SK-N-SH treated with all-trans-retinoic acid at 6 μM for 48 hours (cell line): ENCODE measurements at regions not wholly inside any gene's neighbourhood (a gene's known extent, or its start where the extent isn't known, plus 50 kb on each side); places are given as distances from the start of the nearest gene placed in this dataset.

ENCODE experiments used
- ATAC-seq: fragments of 200-7000 bp; cut with Tn5 transposase; 3 replicates; pipeline ENCODE4 v1.9.1; 2020; ENCODE audit warnings: mild to moderate bottlenecking, moderate library complexity
- ARNTL ChIP-seq: fragments of 450-650 bp; formaldehyde crosslinking; IDR thresholded peaks from 2 replicates; pipeline ENCODE4 v1.5.0; 2020; ENCODE audit warnings: low read depth, mild to moderate bottlenecking, moderate library complexity, borderline replicate concordance
- BACH2 ChIP-seq: fragments of 250-450 bp; sonication (Bioruptor Pico); IDR thresholded peaks from 2 replicates; pipeline ENCODE4 v1.9.0; 2021; ENCODE audit warnings: mild to moderate bottlenecking, borderline replicate concordance
- CREB5 ChIP-seq: fragments of 250-450 bp; sonication (Bioruptor Pico); IDR thresholded peaks from 2 replicates; pipeline ENCODE4 v1.5.1; 2020; ENCODE audit warnings: low read depth, mild to moderate bottlenecking, moderate library complexity
- CSDC2 ChIP-seq: fragments of 250-450 bp; sonication (Bioruptor Pico); IDR thresholded peaks from 2 replicates; pipeline ENCODE4 v1.5.0; 2020; ENCODE audit warnings: mild to moderate bottlenecking, moderate library complexity
- CSRNP3 ChIP-seq: fragments of 250-450 bp; sonication (Bioruptor Pico); IDR thresholded peaks from 2 replicates; pipeline ENCODE4 v1.5.1; 2021; ENCODE audit warnings: mild to moderate bottlenecking, moderate library complexity
- GLIS3 ChIP-seq: fragments of 250-450 bp; sonication (Bioruptor Pico); IDR thresholded peaks from 2 replicates; pipeline ENCODE4 v1.5.0; 2020; ENCODE audit warnings: mild to moderate bottlenecking, moderate library complexity
- OSR1 ChIP-seq: fragments of 250-450 bp; sonication (Bioruptor Pico); IDR thresholded peaks from 2 replicates; pipeline ENCODE4 v1.8.0; 2022; ENCODE audit warnings: moderate library complexity, mild to moderate bottlenecking, inconsistent platforms
- PPARA ChIP-seq: fragments of 250-450 bp; sonication (Bioruptor Pico); IDR thresholded peaks from 2 replicates; pipeline ENCODE4 v1.5.0; 2020; ENCODE audit warnings: mild to moderate bottlenecking, borderline replicate concordance
- RARB ChIP-seq: fragments of 250-450 bp; sonication (Bioruptor Pico); IDR thresholded peaks from 2 replicates; pipeline ENCODE4 v1.8.0; 2021; ENCODE audit warnings: mild to moderate bottlenecking, moderate library complexity
- SNAI2 ChIP-seq: fragments of 250-450 bp; sonication (Bioruptor Pico); IDR thresholded peaks from 2 replicates; pipeline ENCODE4 v1.5.0; 2020; ENCODE audit warnings: mild to moderate bottlenecking, moderate library complexity
- TCF4 ChIP-seq: fragments of 250-450 bp; sonication (Bioruptor Pico); IDR thresholded peaks from 2 replicates; pipeline ENCODE4 v1.8.0; 2021; ENCODE audit warnings: mild to moderate bottlenecking, moderate library complexity, borderline replicate concordance
- TOX ChIP-seq: fragments of 250-450 bp; sonication (Bioruptor Pico); IDR thresholded peaks from 2 replicates; pipeline ENCODE4 v1.8.0; 2021; ENCODE audit warnings: mild to moderate bottlenecking, moderate library complexity, borderline replicate concordance
- TSHZ2 ChIP-seq: fragments of 250-450 bp; sonication (Bioruptor Pico); IDR thresholded peaks from 2 replicates; pipeline ENCODE4 v1.5.0; 2020; ENCODE audit warnings: mild to moderate bottlenecking, moderate library complexity
- ZC3H10 ChIP-seq: fragments of 250-450 bp; sonication (Bioruptor Pico); IDR thresholded peaks from 2 replicates; pipeline ENCODE4 v1.5.1; 2021; ENCODE audit warnings: mild to moderate bottlenecking, moderate library complexity
- ZFP3 ChIP-seq: fragments of 250-450 bp; sonication (Bioruptor Pico); IDR thresholded peaks from 2 replicates; pipeline ENCODE4 v1.5.0; 2020; ENCODE audit warnings: mild to moderate bottlenecking, moderate library complexity
- ZFP30 ChIP-seq: fragments of 450-650 bp; formaldehyde crosslinking; IDR thresholded peaks from 2 replicates; pipeline ENCODE4 v1.5.0; 2022; ENCODE audit warnings: mild to moderate bottlenecking, moderate library complexity
- ZNF70 ChIP-seq: fragments of 450-650 bp; formaldehyde crosslinking; IDR thresholded peaks from 2 replicates; pipeline ENCODE4 v1.5.0; 2020; ENCODE audit warnings: mild to moderate bottlenecking, moderate library complexity
- ZNF8 ChIP-seq: fragments of 450-650 bp; formaldehyde crosslinking; IDR thresholded peaks from 2 replicates; pipeline ENCODE4 v1.5.0; 2020; ENCODE audit warnings: mild to moderate bottlenecking, moderate library complexity
- TF ChIP-seq, protein P1 (sequence below): fragments of 250-450 bp; sonication (Bioruptor Pico); IDR thresholded peaks from 2 replicates; pipeline ENCODE4 v1.8.0; 2021; ENCODE audit warnings: low read depth, mild to moderate bottlenecking, moderate library complexity, borderline replicate concordance
- TF ChIP-seq, protein P2 (sequence below): fragments of 250-450 bp; sonication (Bioruptor Pico); IDR thresholded peaks from 2 replicates; pipeline ENCODE4 v1.8.0; 2020; ENCODE audit warnings: mild to moderate bottlenecking, moderate library complexity, borderline replicate concordance

DNA sequence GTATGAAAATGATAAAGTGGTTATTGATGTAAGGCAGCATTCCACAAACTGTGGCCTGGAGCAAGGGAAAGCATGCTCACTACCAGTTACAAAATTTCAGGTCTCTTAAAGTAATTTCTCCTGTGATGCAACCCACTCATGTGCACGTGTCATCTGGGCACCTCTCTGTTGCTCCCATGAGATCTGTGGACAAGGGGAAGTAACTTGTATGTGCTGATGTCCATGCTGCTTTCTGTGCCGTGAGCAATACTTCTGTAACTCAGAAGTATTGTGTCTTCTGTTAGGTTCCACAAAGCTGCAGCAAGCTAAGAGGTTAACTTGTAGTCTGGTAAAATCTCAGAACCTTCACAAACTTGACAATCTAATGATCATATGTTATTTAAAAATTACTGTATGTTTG, 930.0 kb upstream of the SLITRK6 start (continued):
- no peak for TF ChIP-seq RARB (CRISPR knock-in tag)
- no peak for TF ChIP-seq BACH2 (CRISPR knock-in tag)
- TF ChIP-seq GLIS3: no peak

- TF ChIP-seq OSR1 (CRISPR knock-in tag): no peak
- no peak for TF ChIP-seq CSDC2 (CRISPR knock-in tag)
- no peak for ATAC-seq
Observed at GRCh38 chr13:86731987-86732386, 932.8 kb upstream of the SLITRK6 start.

DNA sequence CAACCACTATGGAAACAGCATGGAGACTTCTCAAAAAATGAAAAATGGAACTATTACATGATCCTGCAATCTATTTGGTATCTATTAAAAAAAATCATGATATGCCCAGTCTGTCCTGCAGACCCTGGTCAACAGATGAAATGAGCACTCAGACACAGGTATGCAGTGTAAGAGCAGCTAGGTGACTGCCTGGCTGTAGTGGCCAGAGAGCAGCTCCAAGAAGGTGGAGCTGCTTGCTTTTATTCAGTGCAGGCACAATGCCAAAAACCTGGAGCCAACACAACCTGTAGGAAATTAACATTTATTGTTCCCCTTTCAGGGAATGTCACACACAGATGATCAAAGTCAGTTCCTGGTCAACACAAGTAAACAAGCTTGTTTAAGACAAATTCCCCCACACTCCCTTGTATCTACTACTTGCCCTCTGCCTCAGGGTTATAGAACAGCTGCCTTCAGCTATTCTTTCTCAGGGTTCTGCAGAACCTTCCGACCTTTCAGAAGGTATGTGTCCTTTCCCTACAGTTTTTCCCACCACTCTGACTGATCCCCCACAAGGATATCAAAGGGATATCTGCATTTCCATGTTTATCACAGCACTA, 933.7 kb upstream of the SLITRK5 start:
- ATAC-seq: no peak
- TF ChIP-seq ZFP30: no peak
- no peak for TF ChIP-seq GLIS3
- TF ChIP-seq ARNTL: no peak
- no peak for TF ChIP-seq CREB5
- TF ChIP-seq OSR1 (CRISPR knock-in tag): no peak
- TF ChIP-seq TCF4: no peak
- no peak for TF ChIP-seq PPARA (CRISPR knock-in tag)
- TF ChIP-seq CSRNP3 (CRISPR knock-in tag): no peak
- TF ChIP-seq SNAI2: no peak
- no peak for TF ChIP-seq BACH2 (CRISPR knock-in tag)
- TF ChIP-seq TSHZ2 (CRISPR knock-in tag): no peak
- TF ChIP-seq ZC3H10 (CRISPR knock-in tag): no peak
- TF ChIP-seq ZNF8: no peak
- TF ChIP-seq CSDC2 (CRISPR knock-in tag): no peak
- TF ChIP-seq, protein P1, sequence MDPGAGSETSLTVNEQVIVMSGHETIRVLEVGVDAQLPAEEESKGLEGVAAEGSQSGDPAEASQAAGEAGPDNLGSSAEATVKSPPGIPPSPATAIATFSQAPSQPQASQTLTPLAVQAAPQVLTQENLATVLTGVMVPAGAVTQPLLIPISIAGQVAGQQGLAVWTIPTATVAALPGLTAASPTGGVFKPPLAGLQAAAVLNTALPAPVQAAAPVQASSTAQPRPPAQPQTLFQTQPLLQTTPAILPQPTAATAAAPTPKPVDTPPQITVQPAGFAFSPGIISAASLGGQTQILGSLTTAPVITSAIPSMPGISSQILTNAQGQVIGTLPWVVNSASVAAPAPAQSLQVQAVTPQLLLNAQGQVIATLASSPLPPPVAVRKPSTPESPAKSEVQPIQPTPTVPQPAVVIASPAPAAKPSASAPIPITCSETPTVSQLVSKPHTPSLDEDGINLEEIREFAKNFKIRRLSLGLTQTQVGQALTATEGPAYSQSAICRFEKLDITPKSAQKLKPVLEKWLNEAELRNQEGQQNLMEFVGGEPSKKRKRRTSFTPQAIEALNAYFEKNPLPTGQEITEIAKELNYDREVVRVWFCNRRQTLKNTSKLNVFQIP: no peak
- TF ChIP-seq TOX (CRISPR knock-in tag): no peak
- TF ChIP-seq, protein P2, sequence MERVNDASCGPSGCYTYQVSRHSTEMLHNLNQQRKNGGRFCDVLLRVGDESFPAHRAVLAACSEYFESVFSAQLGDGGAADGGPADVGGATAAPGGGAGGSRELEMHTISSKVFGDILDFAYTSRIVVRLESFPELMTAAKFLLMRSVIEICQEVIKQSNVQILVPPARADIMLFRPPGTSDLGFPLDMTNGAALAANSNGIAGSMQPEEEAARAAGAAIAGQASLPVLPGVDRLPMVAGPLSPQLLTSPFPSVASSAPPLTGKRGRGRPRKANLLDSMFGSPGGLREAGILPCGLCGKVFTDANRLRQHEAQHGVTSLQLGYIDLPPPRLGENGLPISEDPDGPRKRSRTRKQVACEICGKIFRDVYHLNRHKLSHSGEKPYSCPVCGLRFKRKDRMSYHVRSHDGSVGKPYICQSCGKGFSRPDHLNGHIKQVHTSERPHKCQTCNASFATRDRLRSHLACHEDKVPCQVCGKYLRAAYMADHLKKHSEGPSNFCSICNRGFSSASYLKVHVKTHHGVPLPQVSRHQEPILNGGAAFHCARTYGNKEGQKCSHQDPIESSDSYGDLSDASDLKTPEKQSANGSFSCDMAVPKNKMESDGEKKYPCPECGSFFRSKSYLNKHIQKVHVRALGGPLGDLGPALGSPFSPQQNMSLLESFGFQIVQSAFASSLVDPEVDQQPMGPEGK (CRISPR knock-in tag): no peak
- no peak for TF ChIP-seq ZFP3 (CRISPR knock-in tag)
- TF ChIP-seq ZNF70 (CRISPR knock-in tag): no peak

- no peak for ATAC-seq
- TF ChIP-seq CREB5: no peak
Observed at GRCh38 chr13:86741762-86742285, 929.3 kb upstream of the SLITRK5 start.
